C4-2B (cell line): ENCODE measurements at regions not wholly inside any gene's neighbourhood (a gene's known extent, or its start where the extent isn't known, plus 50 kb on each side); places are given as distances from the start of the nearest gene placed in this dataset.
"Not testable (repeated sequence)": the region's sequence is repeated elsewhere in the genome, so short reads cannot be mapped to it uniquely, and the experiment has no call there.

ENCODE experiments used
- H3K27ac ChIP-seq: fragments of 450-650 bp; 2 replicates; pipeline ENCODE4 v1.5.1; 2017
- CTCF ChIP-seq: fragments of 450-650 bp; conservative IDR thresholded peaks from 2 replicates; pipeline ENCODE4 v1.5.1; 2017; ENCODE audit warnings: mild to moderate bottlenecking
- ZFX ChIP-seq: fragments of 450-650 bp; IDR thresholded peaks from 2 replicates; pipeline ENCODE4 v1.6.1; 2017

DNA sequence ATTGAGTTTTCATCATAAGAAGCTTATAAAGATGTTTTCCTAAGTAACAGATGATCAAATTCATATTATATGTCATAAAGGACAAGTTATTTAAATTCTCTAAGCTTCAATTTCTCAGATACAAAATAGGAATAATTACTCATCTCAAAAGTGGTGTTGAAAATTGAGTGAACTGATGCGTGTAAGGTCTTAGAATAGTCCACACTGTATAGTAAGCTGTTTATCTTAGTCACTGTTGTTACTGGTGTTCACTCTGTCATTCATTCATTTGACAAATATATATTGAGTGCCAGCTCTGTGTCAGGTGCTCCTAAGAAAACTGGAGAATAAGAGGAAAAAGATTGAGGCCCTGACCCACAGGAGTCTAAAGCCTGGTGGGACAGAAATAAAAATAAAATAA lies 186.3 kb upstream of the BRINP3 start:
- no peak for TF ChIP-seq ZFX
- no peak for TF ChIP-seq CTCF
- no peak overlapping the region for H3K27ac ChIP-seq

DNA sequence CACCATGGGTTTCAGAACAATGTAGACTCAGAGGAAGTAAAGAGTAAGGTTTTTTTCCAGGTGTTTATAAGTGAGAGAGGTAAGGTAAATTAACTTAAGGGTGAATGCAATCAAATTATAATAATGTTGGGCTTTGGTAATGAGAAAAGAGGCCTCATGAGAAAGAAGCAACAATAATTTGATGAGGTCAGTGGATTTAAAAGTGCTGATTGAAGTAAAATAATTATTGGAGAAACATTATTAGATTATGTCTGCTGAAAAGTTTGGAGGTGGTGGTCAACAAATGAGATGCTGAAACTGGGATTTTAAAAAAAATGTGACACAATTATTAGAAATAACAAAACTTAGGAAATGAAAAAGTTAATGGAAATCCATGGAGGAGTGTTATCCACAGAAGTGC lies 187.4 kb upstream of the BRINP3 start:
- TF ChIP-seq ZFX (no peak), CTCF (no peak)
- H3K27ac ChIP-seq = no peak overlapping the region

- TF ChIP-seq CTCF (no peak), ZFX (no peak)
- H3K27ac ChIP-seq = no peak overlapping the region
Measured at GRCh38 chr1:190667914-190668313, 190.2 kb upstream of the BRINP3 start.

GRCh38 chr1:190679044-190679443 lies 201.4 kb upstream of the BRINP3 start:
- TF ChIP-seq ZFX (no peak), CTCF (no peak)
- H3K27ac ChIP-seq = no peak overlapping the region

GRCh38 chr1:190679454-190679853 lies 201.8 kb upstream of the BRINP3 start:
- TF ChIP-seq CTCF (no peak), ZFX (no peak)
- H3K27ac ChIP-seq = no peak overlapping the region

- no peak overlapping the region for H3K27ac ChIP-seq
- TF ChIP-seq CTCF (no peak), ZFX (no peak)
Measured at GRCh38 chr1:190679983-190680382, 202.3 kb upstream of the BRINP3 start.

DNA sequence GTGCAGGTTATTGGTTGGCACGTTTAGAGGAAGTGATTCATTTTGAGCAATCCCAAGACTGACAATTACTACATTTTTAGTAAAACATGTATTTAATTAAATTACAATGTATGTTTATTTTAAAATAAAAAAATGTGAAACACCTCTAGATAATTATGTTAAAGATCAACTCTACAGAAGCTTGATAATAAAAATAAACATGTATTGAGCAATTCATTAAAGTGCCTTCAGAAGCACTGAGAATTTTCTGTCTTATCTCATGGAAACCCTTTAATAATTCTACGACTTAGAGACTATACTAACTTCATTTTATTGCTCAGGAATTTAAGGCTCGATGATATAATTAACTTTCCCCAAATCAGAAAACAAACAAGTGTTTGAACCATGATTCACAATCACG lies 208.0 kb upstream of the BRINP3 start:
- TF ChIP-seq CTCF = no peak
- TF ChIP-seq ZFX = no peak
- no peak overlapping the region for H3K27ac ChIP-seq

DNA sequence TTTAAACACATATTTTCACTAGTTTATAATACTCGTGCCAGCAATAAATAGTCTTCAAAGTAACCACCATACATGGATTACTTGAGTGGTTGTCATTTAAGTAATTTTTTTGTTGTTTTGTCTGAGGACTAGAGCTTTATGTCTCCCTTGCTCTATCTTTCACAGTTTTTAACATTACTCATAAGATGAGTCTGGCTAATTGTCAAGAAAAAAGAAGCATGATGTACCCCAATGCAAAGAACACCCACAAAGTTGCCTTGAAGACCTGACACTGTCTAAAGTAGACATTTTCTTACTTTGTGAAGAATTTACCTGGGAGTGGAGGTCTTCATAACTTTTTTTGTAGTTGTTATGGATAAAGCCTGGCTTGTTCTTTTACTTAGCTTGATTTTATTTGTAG lies 210.4 kb upstream of the BRINP3 start:
- no peak overlapping the region for H3K27ac ChIP-seq
- TF ChIP-seq ZFX = no peak
- no peak for TF ChIP-seq CTCF

GRCh38 chr1:190698488-190698887 lies 220.8 kb upstream of the BRINP3 start:
- not testable (repeated sequence) for H3K27ac ChIP-seq
